Body of pancreas (tissue), 4 donors: ENCODE measurements at regions not wholly inside any gene's neighbourhood (a gene's known extent, or its start where the extent isn't known, plus 50 kb on each side); places are given as distances from the start of the nearest gene placed in this dataset.
"Not testable (repeated sequence)": the region's sequence is repeated elsewhere in the genome, so short reads cannot be mapped to it uniquely, and the experiment has no call there.

ENCODE experiments used
- ATAC-seq: fragments of 150-250 bp; one replicate; pipeline ENCODE4 v1.9.1; 2016
- DNase-seq, 4 donors: peaks; one replicate each; pipeline ENCODE4 v3.0.0-alpha.2; 2019
- H3K27ac ChIP-seq, 4 donors: fragments of 200-600 bp; sonication (generic); 1 replicate in 3 of 4; 2 replicates in 1 of 4; pipeline versions ENCODE4 v1.5.1 to v1.6.1; 2016 to 2019; ENCODE audit warnings: mild to moderate bottlenecking in 1 of 4, mixed read lengths in 1 of 4, moderate library complexity in 1 of 4
- H3K27me3 ChIP-seq, 2 donors: fragments of 200-600 bp; sonication (generic); one replicate each; pipeline ENCODE4 v1.6.0; 2016; ENCODE audit warnings: mild to moderate bottlenecking in 1 of 2
- H3K36me3 ChIP-seq, 2 donors: fragments of 200-600 bp; sonication (generic); replicated peaks in 1 of 2; 2 replicates each; pipeline ENCODE4 v1.5.1; 2016; ENCODE audit warnings: low read depth in 2 of 2; ENCODE audit not compliant: insufficient read depth in 1 of 2
- H3K4me1 ChIP-seq: fragments of 200-600 bp; sonication (generic); one replicate; pipeline ENCODE4 v1.6.0; 2016
- H3K4me3 ChIP-seq, 2 donors: fragments of 200-600 bp; sonication (generic); 1 replicate in 1 of 2; 2 replicates in 1 of 2; pipeline ENCODE4 v1.5.1; 2016 to 2019
- H3K9me3 ChIP-seq, 3 donors: fragments of 200-600 bp; sonication (generic); 1 replicate in 2 of 3; 2 replicates in 1 of 3; pipeline ENCODE4 v1.5.1; 2016
- POLR2A ChIP-seq, 3 donors: fragments of 450-650 bp; IDR thresholded peaks; one replicate each; pipeline ENCODE4 v1.6.1; 2016; ENCODE audit warnings: antibody characterized with exemption in 3 of 3, mild to moderate bottlenecking in 2 of 3
- WGBS, 2 donors: methylation state at CpG; one replicate each; pipeline ENCODE4 v1.1.5; 2017; 5-methylcytosine and 5-hydroxymethylcytosine counted together
- intact Hi-C: fragments of 100-400 bp; cut with DNase I; formaldehyde crosslinking; loops from one replicate; pipeline ENCODE4 v1.15.1; 2023
- TF ChIP-seq, protein P1 (sequence below), 7 experiments: fragments of 450-650 bp in 4 of 7; fragments of 200-600 bp in 3 of 7; sonication (generic) in 3 of 7; IDR thresholded peaks; one replicate each; pipeline ENCODE4 v1.5.1; 2016 to 2019; ENCODE audit warnings: antibody characterized with exemption in 7 of 7

- WGBS, 2 donors = 63 to 65% methylated on average over 3 of the region's 3 CpGs
- ATAC-seq (peak; percentile 62), DNase-seq (peak in 1 of 4 donors; percentile 41)
- H3K9me3 ChIP-seq = no peaks in the 10 kb centered on the region
- no peaks in the 10 kb centered on the region for H3K36me3 ChIP-seq
- H3K27me3 ChIP-seq = no peaks in the 10 kb centered on the region
- no peak overlapping the region for H3K4me3 ChIP-seq
- no peak overlapping the region for H3K27ac ChIP-seq
- TF ChIP-seq, protein P1, sequence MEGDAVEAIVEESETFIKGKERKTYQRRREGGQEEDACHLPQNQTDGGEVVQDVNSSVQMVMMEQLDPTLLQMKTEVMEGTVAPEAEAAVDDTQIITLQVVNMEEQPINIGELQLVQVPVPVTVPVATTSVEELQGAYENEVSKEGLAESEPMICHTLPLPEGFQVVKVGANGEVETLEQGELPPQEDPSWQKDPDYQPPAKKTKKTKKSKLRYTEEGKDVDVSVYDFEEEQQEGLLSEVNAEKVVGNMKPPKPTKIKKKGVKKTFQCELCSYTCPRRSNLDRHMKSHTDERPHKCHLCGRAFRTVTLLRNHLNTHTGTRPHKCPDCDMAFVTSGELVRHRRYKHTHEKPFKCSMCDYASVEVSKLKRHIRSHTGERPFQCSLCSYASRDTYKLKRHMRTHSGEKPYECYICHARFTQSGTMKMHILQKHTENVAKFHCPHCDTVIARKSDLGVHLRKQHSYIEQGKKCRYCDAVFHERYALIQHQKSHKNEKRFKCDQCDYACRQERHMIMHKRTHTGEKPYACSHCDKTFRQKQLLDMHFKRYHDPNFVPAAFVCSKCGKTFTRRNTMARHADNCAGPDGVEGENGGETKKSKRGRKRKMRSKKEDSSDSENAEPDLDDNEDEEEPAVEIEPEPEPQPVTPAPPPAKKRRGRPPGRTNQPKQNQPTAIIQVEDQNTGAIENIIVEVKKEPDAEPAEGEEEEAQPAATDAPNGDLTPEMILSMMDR (IDR thresholded peaks at IDR 0.05) = no peak
- no peak for TF ChIP-seq POLR2A (IDR thresholded peaks at IDR 0.05)
- no peaks in the 10 kb centered on the region for H3K4me1 ChIP-seq
- intact Hi-C loops = no loop called here
Observed at GRCh38 chr4:13920901-13921300, 293.4 kb upstream of the BOD1L1 start.

DNA sequence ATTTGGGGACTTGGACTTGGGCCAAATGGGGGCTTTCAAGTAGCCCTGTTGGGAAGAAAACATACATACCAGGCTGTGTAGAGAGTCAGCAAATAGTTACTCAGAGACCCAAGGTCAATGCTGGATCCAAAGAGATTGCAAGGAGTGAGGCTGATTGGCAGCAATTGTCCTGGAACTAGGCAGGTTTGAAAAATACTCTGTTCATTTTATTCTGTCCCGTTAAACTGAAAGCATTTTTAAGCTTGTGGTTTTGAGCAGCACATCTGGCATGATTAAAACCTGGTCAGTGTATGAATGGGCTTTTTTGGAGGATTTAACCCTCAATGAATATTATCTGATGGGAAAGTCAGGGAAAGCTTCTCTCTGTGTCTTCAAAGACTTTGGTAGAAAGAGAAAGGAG, 294.3 kb upstream of the BOD1L1 start:
- 15 to 30% methylated on average over 1 of the region's 1 CpG for WGBS, 2 donors
- H3K4me3 ChIP-seq = no peak overlapping the region
- intact Hi-C loops = no loop called here
- no peaks in the 10 kb centered on the region for H3K4me1 ChIP-seq
- H3K9me3 ChIP-seq = no peaks in the 10 kb centered on the region
- H3K27ac ChIP-seq = no peak overlapping the region
- DNase-seq (no peak), ATAC-seq (no peak)
- no peak for TF ChIP-seq POLR2A (IDR thresholded peaks at IDR 0.05)
- TF ChIP-seq, protein P1 (IDR thresholded peaks at IDR 0.05) = no peak
- no peaks in the 10 kb centered on the region for H3K36me3 ChIP-seq
- no peaks in the 10 kb centered on the region for H3K27me3 ChIP-seq

DNA sequence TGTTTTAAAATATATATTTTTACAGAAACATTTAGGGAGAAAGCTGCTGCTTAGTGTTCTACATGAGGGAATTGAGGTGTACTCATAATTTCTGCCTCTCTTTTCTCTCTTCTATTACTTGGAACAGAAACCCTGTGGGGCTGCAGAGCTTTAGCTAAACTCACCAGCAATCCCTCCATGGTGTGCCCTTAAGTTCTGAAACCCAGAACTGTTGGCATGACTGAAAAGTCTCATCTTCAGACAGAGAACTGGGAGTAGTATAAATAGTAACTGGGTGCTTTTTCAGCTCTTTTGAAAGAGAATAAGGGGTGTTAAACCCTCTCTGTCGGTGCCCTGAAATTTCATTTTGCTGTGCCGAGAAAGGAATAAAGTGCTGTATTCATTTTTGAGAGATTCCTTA, 294.9 kb upstream of the BOD1L1 start:
- Histone ChIP-seq H3K27ac (no peak overlapping the region), H3K36me3 (no peaks in the 10 kb centered on the region), H3K4me1 (no peaks in the 10 kb centered on the region), H3K4me3 (no peak overlapping the region), H3K9me3 (no peaks in the 10 kb centered on the region), H3K27me3 (no peaks in the 10 kb centered on the region)
- DNase-seq (no peak), ATAC-seq (no peak)
- 77 to 84% methylated on average over 2 of the region's 2 CpGs for WGBS, 2 donors
- intact Hi-C loops = no loop called here
- TF ChIP-seq POLR2A (IDR thresholded peaks at IDR 0.05) = no peak

- H3K27me3 ChIP-seq = no peaks in the 10 kb centered on the region
- DNase-seq (no peak), ATAC-seq (no peak)
- TF ChIP-seq, protein P1 (IDR thresholded peaks at IDR 0.05) = no peak
- TF ChIP-seq POLR2A (IDR thresholded peaks at IDR 0.05) = no peak
- H3K4me3 ChIP-seq = no peak overlapping the region
- H3K27ac ChIP-seq = no peak overlapping the region
- no peaks in the 10 kb centered on the region for H3K36me3 ChIP-seq
- no peaks in the 10 kb centered on the region for H3K4me1 ChIP-seq
- intact Hi-C loops = no loop called here
- H3K9me3 ChIP-seq = no peaks in the 10 kb centered on the region
- 50 to 55% methylated on average over 4 of the region's 4 CpGs for WGBS, 2 donors
Observed at GRCh38 chr4:13922873-13923645, 295.5 kb upstream of the BOD1L1 start.

GRCh38 chr4:13924900-13925299, 297.4 kb upstream of the BOD1L1 start:
- H3K36me3 ChIP-seq, H3K27ac ChIP-seq, H3K9me3 ChIP-seq, ATAC-seq, intact Hi-C loops, H3K4me1 ChIP-seq, H3K4me3 ChIP-seq, H3K27me3 ChIP-seq, DNase-seq: not testable (repeated sequence)
- 69 to 86% methylated on average over 1 of the region's 1 CpG for WGBS, 2 donors

- no peaks in the 10 kb centered on the region for H3K36me3 ChIP-seq
- TF ChIP-seq, protein P1 (IDR thresholded peaks at IDR 0.05) = no peak
- no peak for TF ChIP-seq POLR2A (IDR thresholded peaks at IDR 0.05)
- no peak for DNase-seq
- intact Hi-C loops = no loop called here
- 59 to 71% methylated on average over 7 of the region's 7 CpGs for WGBS, 2 donors
- no peaks in the 10 kb centered on the region for H3K27me3 ChIP-seq
- no peaks in the 10 kb centered on the region for H3K9me3 ChIP-seq
- H3K4me1 ChIP-seq = no peaks in the 10 kb centered on the region
- H3K4me3 ChIP-seq = no peak overlapping the region
- no peak overlapping the region for H3K27ac ChIP-seq
- ATAC-seq = no peak
Observed at GRCh38 chr4:13928214-13928613, 300.7 kb upstream of the BOD1L1 start.
